ENCODE measurements at regions not wholly inside any gene's neighbourhood (a gene's known extent, or its start where the extent isn't known, plus 50 kb on each side); places are given as distances from the start of the nearest gene placed in this dataset.

GRCh38 chr4:187602339-187603092, 393.1 kb upstream of the ZFP42 start:
- H3K36me3 ChIP-seq (ENCODE audit: insufficient read depth), result no peaks in the 10 kb centered on the region
- no peak for DNase-seq (ENCODE audit: extremely low spot score)
- 63% methylated on average over 11 of the region's 11 CpGs for WGBS
- no peak overlapping the region for H3K27ac ChIP-seq (ENCODE audit: low read depth)
- H3K4me3 ChIP-seq (ENCODE audit: low read depth, low read length), result no peak overlapping the region
- no peaks in the 10 kb centered on the region for H3K4me1 ChIP-seq (ENCODE audit: insufficient read depth)

GRCh38 chr4:187603093-187604025, 392.2 kb upstream of the ZFP42 start:
- Histone ChIP-seq H3K4me1 (ENCODE audit: insufficient read depth) (no peaks in the 10 kb centered on the region), H3K4me3 (ENCODE audit: low read depth, low read length) (no peak overlapping the region), H3K27ac (ENCODE audit: low read depth) (no peak overlapping the region), H3K36me3 (ENCODE audit: insufficient read depth) (no peaks in the 10 kb centered on the region)
- WGBS, result 76% methylated on average over 5 of the region's 5 CpGs
- DNase-seq (ENCODE audit: extremely low spot score), result no peak

- 61% methylated on average over 9 of the region's 9 CpGs for WGBS
These were observed 390.6 kb upstream of the ZFP42 start for GRCh38 chr4:187604984-187605383.

GRCh38 chr4:187606581-187606980, 389.0 kb upstream of the ZFP42 start:
- Histone ChIP-seq H3K4me3 (ENCODE audit: low read depth, low read length) (no peak overlapping the region), H3K27ac (ENCODE audit: low read depth) (no peak overlapping the region), H3K36me3 (ENCODE audit: insufficient read depth) (no peaks in the 10 kb centered on the region), H3K4me1 (ENCODE audit: insufficient read depth) (no peaks in the 10 kb centered on the region)
- WGBS, result 55% methylated on average over 1 of the region's 1 CpG
- no peak for DNase-seq (ENCODE audit: extremely low spot score)

More at GRCh38 chr4:187604984-187605383, 390.6 kb upstream of the ZFP42 start:
- DNase-seq (ENCODE audit: extremely low spot score), result no peak
- Histone ChIP-seq H3K27ac (ENCODE audit: low read depth) (no peak overlapping the region), H3K4me3 (ENCODE audit: low read depth, low read length) (no peak overlapping the region), H3K36me3 (ENCODE audit: insufficient read depth) (no peaks in the 10 kb centered on the region), H3K4me1 (ENCODE audit: insufficient read depth) (no peaks in the 10 kb centered on the region)

GRCh38 chr4:187608001-187608421, 387.6 kb upstream of the ZFP42 start:
- Histone ChIP-seq H3K27ac (ENCODE audit: low read depth) (no peak overlapping the region), H3K36me3 (ENCODE audit: insufficient read depth) (no peaks in the 10 kb centered on the region), H3K4me3 (ENCODE audit: low read depth, low read length) (no peak overlapping the region), H3K4me1 (ENCODE audit: insufficient read depth) (no peaks in the 10 kb centered on the region)
- WGBS, result 64% methylated on average over 1 of the region's 1 CpG
- DNase-seq (ENCODE audit: extremely low spot score), result no peak

- no peak overlapping the region for H3K4me3 ChIP-seq (ENCODE audit: low read depth, low read length)
- no peak overlapping the region for H3K27ac ChIP-seq (ENCODE audit: low read depth)
- H3K36me3 ChIP-seq (ENCODE audit: insufficient read depth), result no peaks in the 10 kb centered on the region
- WGBS, result 82% methylated on average over 8 of the region's 8 CpGs
- H3K4me1 ChIP-seq (ENCODE audit: insufficient read depth), result no peaks in the 10 kb centered on the region
- DNase-seq (ENCODE audit: extremely low spot score), result no peak
These were observed 383.3 kb upstream of the ZFP42 start for GRCh38 chr4:187612301-187612700.

GRCh38 chr4:187613089-187613839, 382.3 kb upstream of the ZFP42 start:
- Histone ChIP-seq H3K4me1 (ENCODE audit: insufficient read depth) (no peaks in the 10 kb centered on the region), H3K4me3 (ENCODE audit: low read depth, low read length) (no peak overlapping the region), H3K27ac (ENCODE audit: low read depth) (no peak overlapping the region), H3K36me3 (ENCODE audit: insufficient read depth) (no peaks in the 10 kb centered on the region)
- DNase-seq (ENCODE audit: extremely low spot score), result no peak
- whole genome bisulfite sequencing, result 94% methylated on average over 46 of the region's 46 CpGs

GRCh38 chr4:187615972-187616371, 379.6 kb upstream of the ZFP42 start:
- no peak for DNase-seq (ENCODE audit: extremely low spot score)
- H3K36me3 ChIP-seq (ENCODE audit: insufficient read depth), result no peaks in the 10 kb centered on the region
- 75% methylated on average over 1 of the region's 1 CpG for WGBS
- H3K4me3 ChIP-seq (ENCODE audit: low read depth, low read length), result no peak overlapping the region
- H3K4me1 ChIP-seq (ENCODE audit: insufficient read depth), result no peaks in the 10 kb centered on the region
- H3K27ac ChIP-seq (ENCODE audit: low read depth), result no peak overlapping the region

GRCh38 chr4:187617113-187617512, 378.5 kb upstream of the ZFP42 start:
- no peak for DNase-seq (ENCODE audit: extremely low spot score)
- H3K27ac ChIP-seq (ENCODE audit: low read depth), result no peak overlapping the region
- no peaks in the 10 kb centered on the region for H3K36me3 ChIP-seq (ENCODE audit: insufficient read depth)
- H3K4me3 ChIP-seq (ENCODE audit: low read depth, low read length), result no peak overlapping the region
- no peaks in the 10 kb centered on the region for H3K4me1 ChIP-seq (ENCODE audit: insufficient read depth)
- WGBS, result 66% methylated on average over 1 of the region's 1 CpG

- DNase-seq (ENCODE audit: extremely low spot score), result no peak
- Histone ChIP-seq H3K4me3 (ENCODE audit: low read depth, low read length) (no peak overlapping the region), H3K4me1 (ENCODE audit: insufficient read depth) (no peaks in the 10 kb centered on the region), H3K36me3 (ENCODE audit: insufficient read depth) (no peaks in the 10 kb centered on the region), H3K27ac (ENCODE audit: low read depth) (no peak overlapping the region)
- 55% methylated on average over 2 of the region's 2 CpGs for WGBS
These were observed 376.8 kb upstream of the ZFP42 start for GRCh38 chr4:187618701-187619281.

- no peak overlapping the region for H3K27ac ChIP-seq (ENCODE audit: low read depth)
- no peak overlapping the region for H3K4me3 ChIP-seq (ENCODE audit: low read depth, low read length)
- H3K4me1 ChIP-seq (ENCODE audit: insufficient read depth), result no peaks in the 10 kb centered on the region
- DNase-seq (ENCODE audit: extremely low spot score), result no peak
- WGBS, result 65% methylated on average over 4 of the region's 4 CpGs
- no peaks in the 10 kb centered on the region for H3K36me3 ChIP-seq (ENCODE audit: insufficient read depth)
These were observed 376.3 kb upstream of the ZFP42 start for GRCh38 chr4:187619319-187619718.

- Histone ChIP-seq H3K36me3 (ENCODE audit: insufficient read depth) (no peaks in the 10 kb centered on the region), H3K27ac (ENCODE audit: low read depth) (no peak overlapping the region), H3K4me3 (ENCODE audit: low read depth, low read length) (no peak overlapping the region), H3K4me1 (ENCODE audit: insufficient read depth) (no peaks in the 10 kb centered on the region)
- DNase-seq (ENCODE audit: extremely low spot score), result no peak
- WGBS, result 63% methylated on average over 8 of the region's 8 CpGs
These were observed 363.1 kb upstream of the ZFP42 start for GRCh38 chr4:187632260-187632995.

- no peak for DNase-seq (ENCODE audit: extremely low spot score)
- WGBS, result 57% methylated on average over 2 of the region's 2 CpGs
These were observed 362.3 kb upstream of the ZFP42 start for GRCh38 chr4:187633245-187633644.

More at GRCh38 chr4:187633245-187633644, 362.3 kb upstream of the ZFP42 start:
- H3K27ac ChIP-seq (ENCODE audit: low read depth), result no peak overlapping the region
- no peak overlapping the region for H3K4me3 ChIP-seq (ENCODE audit: low read depth, low read length)
- H3K4me1 ChIP-seq (ENCODE audit: insufficient read depth), result no peaks in the 10 kb centered on the region
- H3K36me3 ChIP-seq (ENCODE audit: insufficient read depth), result no peaks in the 10 kb centered on the region

Data from urinary bladder (tissue), 3 donors.